GM18499 (cell line): ENCODE measurements at regions not wholly inside any gene's neighbourhood (a gene's known extent, or its start where the extent isn't known, plus 50 kb on each side); places are given as distances from the start of the nearest gene placed in this dataset.
"Not testable (repeated sequence)": the region's sequence is repeated elsewhere in the genome, so short reads cannot be mapped to it uniquely, and the experiment has no call there.

Experiments used
- ATAC-seq: cut with Tn5 transposase; IDR thresholded peaks from one replicate; pipeline ENCODE4 v1.9.1; 2021; ENCODE audit warnings: moderate number of reproducible peaks; ENCODE audit not compliant: insufficient read depth, unreplicated experiment

DNA sequence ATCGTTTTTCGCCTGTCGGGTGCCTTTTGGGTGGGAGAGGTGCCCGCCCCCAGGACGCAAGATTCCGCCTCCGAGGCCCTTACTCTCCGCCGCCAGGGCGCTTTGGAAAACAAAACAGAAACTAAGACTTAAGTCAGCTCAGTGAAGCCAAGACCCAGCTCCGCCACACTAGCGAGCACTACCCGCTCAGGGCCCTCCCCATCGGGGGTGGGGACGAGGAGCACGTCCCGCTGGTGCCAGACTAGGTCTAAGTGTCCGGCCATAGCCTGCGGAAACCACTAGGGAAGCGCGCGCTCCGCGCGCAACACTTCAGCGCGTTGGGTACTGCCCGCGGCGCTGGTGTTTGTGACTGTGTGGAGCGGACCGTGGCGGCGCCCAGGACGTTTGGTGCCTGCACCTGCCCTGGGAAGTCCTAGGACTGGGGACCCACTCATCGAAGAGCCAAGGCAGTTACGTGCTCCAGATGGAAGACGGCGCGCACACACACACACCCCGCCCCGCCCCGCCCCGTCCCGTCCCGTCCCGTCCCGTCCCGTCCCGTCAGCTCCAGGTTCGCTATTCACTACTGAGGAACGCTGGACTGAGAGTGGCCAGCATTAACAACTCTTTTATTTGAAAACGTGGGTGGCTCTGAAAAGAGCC is 57.6 kb upstream of the BOLA1 start:
- ATAC-seq, result not testable (repeated sequence)

DNA sequence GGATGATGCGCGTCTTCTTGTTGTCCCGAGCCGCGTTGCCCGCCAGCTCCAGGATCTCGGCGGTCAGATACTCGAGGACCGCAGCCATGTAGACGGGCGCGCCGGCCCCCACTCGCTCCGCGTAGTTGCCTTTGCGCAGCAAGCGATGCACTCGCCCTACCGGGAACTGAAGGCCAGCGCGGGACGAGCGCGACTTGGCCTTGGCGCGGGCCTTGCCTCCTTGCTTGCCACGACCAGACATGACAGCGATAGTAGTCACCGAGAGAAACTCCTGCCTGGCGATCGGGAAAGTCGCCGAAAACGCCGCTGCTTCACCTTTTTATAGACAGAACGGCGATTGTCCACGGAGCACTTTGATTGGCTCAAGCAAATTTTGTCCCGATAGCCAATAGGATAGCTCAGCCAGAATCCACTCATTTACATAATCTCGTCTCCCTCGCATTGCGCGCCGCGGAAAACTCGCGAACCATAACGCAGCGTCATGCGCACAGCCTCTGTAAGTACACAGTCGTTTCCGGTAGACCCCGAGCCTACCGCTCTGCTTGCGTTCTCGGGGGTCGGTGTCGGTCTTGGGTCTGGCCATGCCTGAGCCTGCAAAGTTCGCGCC is 56.8 kb upstream of the BOLA1 start:
- peak; percentile 51 for ATAC-seq

DNA sequence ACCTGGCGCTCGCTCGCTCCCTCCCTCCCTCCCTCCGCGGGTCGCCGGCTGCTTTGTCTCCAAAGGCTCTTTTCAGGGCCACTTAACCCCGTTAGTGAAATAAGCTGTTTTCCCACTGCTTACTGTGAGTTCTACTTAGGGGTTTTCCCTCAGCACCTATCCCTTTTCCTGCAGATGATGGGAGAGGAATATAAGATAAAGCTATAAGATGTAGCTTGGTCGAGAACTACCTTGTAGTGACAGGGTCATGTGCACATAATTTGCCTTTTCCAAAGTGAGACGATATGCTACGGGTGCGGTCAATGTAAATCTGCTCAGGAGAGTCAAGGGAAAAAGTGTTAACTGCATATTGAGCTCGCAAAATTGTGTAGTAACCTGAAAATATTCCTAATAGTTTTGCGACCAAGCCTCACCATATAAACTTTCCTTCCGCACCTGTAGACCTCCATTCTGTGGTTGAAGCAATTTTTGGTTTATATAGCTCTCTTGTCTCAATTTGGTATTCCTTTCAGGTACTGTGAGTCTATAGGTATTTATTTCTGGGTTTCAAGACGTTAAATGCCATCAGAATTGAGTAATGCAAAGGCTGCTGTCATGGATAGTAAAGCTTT is 55.8 kb upstream of the BOLA1 start:
- no peak for ATAC-seq

DNA sequence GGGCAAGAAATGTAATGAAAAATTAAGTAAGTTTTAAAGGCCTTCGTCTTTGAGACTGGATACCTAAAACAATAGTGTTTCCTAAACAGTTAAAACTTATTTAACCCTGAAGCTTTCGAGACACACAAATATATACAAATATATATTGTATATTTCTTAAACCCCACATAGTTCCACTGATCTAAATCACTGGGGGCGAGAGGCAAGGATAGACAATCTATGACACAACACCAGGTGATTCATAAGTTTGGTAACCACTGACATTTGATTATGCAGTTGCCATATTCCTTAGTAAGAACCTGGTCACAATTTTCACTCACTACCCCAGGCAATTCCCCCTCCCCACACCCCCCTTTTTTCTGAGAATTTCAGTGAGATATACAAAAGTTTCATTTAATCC is 55.3 kb upstream of the BOLA1 start:
- no peak for ATAC-seq

DNA sequence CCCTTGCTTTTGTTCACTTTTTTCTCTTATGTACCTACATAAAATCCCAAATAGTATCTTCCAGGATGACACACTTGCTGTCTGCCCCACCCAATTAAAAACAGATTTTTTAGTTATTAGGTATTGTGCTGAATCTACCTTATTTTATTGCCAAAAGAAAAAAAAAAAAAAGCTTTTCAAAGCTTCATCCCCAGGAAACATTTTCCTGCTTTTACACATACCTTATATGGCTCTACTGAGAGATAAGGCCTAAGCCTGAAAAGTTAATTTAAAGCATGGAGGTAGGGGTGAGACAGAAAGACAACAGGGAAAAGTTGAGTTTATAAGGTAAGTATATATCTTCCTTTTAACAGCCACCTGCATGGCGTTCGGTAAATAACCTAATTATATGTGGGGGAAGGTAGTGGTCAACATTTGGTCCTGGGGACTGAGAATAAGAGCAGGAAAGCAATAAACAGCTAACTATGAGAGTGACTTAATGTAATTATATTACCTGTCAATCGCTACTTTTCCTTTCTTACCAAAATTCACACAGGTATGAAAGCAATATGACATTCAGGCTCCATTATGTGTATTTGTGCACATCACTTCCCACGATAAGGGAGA is 54.6 kb upstream of the BOLA1 start:
- ATAC-seq, result no peak

DNA sequence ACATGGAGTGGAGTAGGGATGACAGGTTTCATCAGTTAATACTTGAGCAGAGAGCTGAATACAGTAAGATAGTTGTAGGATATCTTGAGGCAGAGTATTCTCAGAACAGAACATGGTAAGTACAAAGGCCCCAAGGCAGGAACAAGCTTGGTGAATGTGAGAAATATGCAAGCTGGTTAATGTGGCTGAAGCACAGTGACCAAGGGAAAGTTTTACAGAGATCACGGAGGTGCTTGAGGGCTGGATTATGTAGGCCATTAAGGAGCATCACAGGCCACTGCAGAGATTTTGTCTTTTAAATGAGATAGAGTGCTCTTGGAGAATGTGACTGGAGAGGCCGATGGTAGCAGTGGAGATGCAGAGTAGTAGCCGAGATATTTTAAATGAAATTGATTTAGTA is 54.0 kb upstream of the BOLA1 start:
- ATAC-seq, result no peak

DNA sequence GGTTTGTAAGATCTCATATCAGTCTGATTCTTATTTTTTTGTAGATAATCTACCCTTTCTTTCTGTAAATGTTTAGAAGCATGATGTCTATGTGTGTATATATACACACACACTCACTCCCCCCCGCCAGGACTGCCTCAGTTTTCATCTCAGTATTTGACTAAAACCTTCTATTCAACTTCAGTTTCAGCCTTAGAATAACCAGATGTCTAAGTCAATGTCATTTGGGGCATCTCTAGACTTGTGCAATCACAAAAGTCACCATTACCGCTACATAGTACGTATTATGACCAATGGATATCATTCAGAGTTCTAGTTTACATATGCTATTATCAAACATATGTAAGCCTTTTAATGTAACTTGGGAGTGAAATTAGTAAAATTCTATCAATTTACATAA is 53.3 kb upstream of the BOLA1 start:
- ATAC-seq, result no peak

GRCh38 chr1:149846593-149847466 is 52.5 kb upstream of the BOLA1 start:
- no peak for ATAC-seq

DNA sequence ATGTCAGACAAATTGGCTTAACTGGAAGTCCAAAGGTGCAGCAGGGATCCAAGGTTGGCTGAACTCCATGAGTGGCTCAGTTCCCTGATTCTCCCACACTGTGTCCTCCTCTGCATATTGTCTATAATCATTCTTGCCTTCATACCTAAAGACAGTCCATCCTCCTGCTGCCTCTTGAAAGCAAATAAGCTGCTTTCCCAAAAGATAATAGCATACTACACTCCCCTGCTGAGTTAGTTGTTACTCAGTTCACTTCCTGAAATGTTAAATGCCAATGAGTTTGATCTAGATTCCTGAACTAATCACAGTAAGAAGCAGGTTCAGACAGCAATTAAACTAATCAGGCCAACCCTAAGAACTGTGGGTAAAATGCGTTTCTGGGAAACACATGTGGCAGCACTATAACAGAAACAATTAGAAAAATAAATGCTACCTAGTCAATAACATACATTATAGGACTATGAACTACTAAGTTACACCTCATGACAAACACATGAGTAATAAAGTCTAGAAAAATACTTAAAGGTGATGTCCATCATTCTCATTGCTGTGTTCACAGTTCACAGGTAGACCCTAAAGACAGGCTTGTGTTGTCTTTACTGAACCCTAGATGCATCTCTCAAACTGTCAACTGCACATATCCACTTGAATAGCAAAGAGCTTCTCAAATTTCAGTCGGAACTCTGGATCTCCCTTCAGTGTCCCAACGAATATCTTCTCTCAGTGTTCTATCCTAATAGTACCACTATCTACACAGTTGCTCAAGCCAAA is 50.8 kb upstream of the BOLA1 start:
- ATAC-seq, result no peak

- ATAC-seq, result no peak
Measured at GRCh38 chr1:149849111-149849946, 50.0 kb upstream of the BOLA1 start.
